H4 (cell line): ENCODE measurements at regions not wholly inside any gene's neighbourhood (a gene's known extent, or its start where the extent isn't known, plus 50 kb on each side); places are given as distances from the start of the nearest gene placed in this dataset.
"Not testable (repeated sequence)": the region's sequence is repeated elsewhere in the genome, so short reads cannot be mapped to it uniquely, and the experiment has no call there.

Experiments used
- DNase-seq: peaks from one replicate; pipeline ENCODE4 v3.0.0-alpha.2; 2015; ENCODE audit warnings: low spot score

GRCh38 chr10:33609546-33609945 lies 275.1 kb upstream of the NRP1 start:
- DNase-seq, result no peak

GRCh38 chr10:33602278-33602677 lies 267.8 kb upstream of the NRP1 start:
- no peak for DNase-seq

- DNase-seq, result no peak
Measured at GRCh38 chr10:33600381-33600780, 265.9 kb upstream of the NRP1 start.

- no peak for DNase-seq
Measured at GRCh38 chr10:33596422-33596821, 262.0 kb upstream of the NRP1 start.

GRCh38 chr10:33594475-33594874 lies 260.0 kb upstream of the NRP1 start:
- DNase-seq, result no peak

- DNase-seq, result no peak
Measured at GRCh38 chr10:33588974-33589600, 254.6 kb upstream of the NRP1 start.

GRCh38 chr10:33584596-33584995 lies 250.1 kb upstream of the NRP1 start:
- not testable (repeated sequence) for DNase-seq

- no peak for DNase-seq
Measured at GRCh38 chr10:33579996-33580395, 245.5 kb upstream of the NRP1 start.

- DNase-seq, result no peak
Measured at GRCh38 chr10:33573606-33574005, 239.1 kb upstream of the NRP1 start.

GRCh38 chr10:33571616-33572015 lies 237.1 kb upstream of the NRP1 start:
- DNase-seq, result no peak

GRCh38 chr10:33570495-33570894 lies 236.0 kb upstream of the NRP1 start:
- DNase-seq, result no peak

- no peak for DNase-seq
Measured at GRCh38 chr10:33569702-33570101, 235.2 kb upstream of the NRP1 start.

- no peak for DNase-seq
Measured at GRCh38 chr10:33566426-33566825, 232.0 kb upstream of the NRP1 start.

GRCh38 chr10:33566001-33566400 lies 231.5 kb upstream of the NRP1 start:
- DNase-seq, result no peak

- DNase-seq, result no peak
Measured at GRCh38 chr10:33565231-33565630, 230.8 kb upstream of the NRP1 start.

- no peak for DNase-seq
Measured at GRCh38 chr10:33559105-33559504, 224.6 kb upstream of the NRP1 start.

GRCh38 chr10:33557313-33557712 lies 222.8 kb upstream of the NRP1 start:
- no peak for DNase-seq

- DNase-seq, result no peak
Measured at GRCh38 chr10:33556620-33557019, 222.2 kb upstream of the NRP1 start.

- DNase-seq, result no peak
Measured at GRCh38 chr10:33556103-33556502, 221.6 kb upstream of the NRP1 start.

- no peak for DNase-seq
Measured at GRCh38 chr10:33553748-33554571, 219.5 kb upstream of the NRP1 start.

GRCh38 chr10:33552290-33552689 lies 217.8 kb upstream of the NRP1 start:
- no peak for DNase-seq

GRCh38 chr10:33550811-33551210 lies 216.3 kb upstream of the NRP1 start:
- DNase-seq, result no peak

GRCh38 chr10:33547976-33548375 lies 213.5 kb upstream of the NRP1 start:
- no peak for DNase-seq

- no peak for DNase-seq
Measured at GRCh38 chr10:33546031-33546430, 211.6 kb upstream of the NRP1 start.
